ENCODE measurements at regions not wholly inside any gene's neighbourhood (a gene's known extent, or its start where the extent isn't known, plus 50 kb on each side); places are given as distances from the start of the nearest gene placed in this dataset.

DNA sequence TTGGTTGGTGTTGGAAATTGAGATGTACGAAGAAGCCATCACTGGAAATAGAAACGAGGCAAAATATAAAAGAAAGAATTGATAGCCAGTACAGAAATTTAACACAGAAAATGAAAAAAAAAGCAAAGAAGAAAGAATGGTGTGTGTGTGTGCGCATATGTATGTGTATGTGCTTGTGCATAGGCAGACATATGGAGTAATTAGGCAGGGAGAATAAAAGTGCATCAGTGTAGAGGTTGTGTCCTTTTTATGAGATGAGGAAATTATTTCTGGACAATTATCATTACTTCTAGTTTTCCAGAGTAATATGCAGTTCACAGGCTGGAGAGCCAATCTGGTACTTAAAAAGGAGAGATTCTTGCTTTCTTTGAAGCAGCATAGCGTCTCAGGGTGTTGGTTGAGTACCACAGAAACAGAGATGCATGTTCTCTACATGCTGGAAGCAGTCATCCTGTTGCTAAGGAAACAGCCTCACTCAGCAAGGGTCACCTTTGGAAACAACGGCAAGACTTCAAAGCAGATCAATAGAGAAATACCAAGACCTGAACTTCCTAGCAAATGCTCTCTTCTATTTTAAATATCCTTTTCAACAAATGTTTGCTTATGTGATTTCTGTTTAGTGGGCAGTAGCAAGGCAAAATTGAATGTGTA lies 172.7 kb downstream of the TAF11L14 start:
- H3K4me1 ChIP-seq (ENCODE audit: control insufficient read depth in 2 of 2, insufficient read depth in 2 of 2, low read length in 1 of 2) = no peaks in the 10 kb centered on the region
- no peaks in the 10 kb centered on the region for H3K27me3 ChIP-seq (ENCODE audit: control insufficient read depth in 1 of 2, insufficient read depth in 2 of 2, low read length in 2 of 2)
- H3K4me3 ChIP-seq (ENCODE audit: low read depth in 1 of 2, low read length in 2 of 2) = no peak overlapping the region
- WGBS, 2 donors = 74 to 81% methylated on average over 5 of the region's 5 CpGs
- H3K36me3 ChIP-seq (ENCODE audit: control insufficient read depth in 2 of 2, insufficient read depth in 2 of 2, low read length in 1 of 2) = no peaks in the 10 kb centered on the region
- H3K27ac ChIP-seq (ENCODE audit: low read depth in 2 of 2, low read length in 1 of 2) = no peak overlapping the region
- no peaks in the 10 kb centered on the region for H3K9me3 ChIP-seq (ENCODE audit: control insufficient read depth in 2 of 2, insufficient read depth in 1 of 2, low read depth in 1 of 2, low read length in 1 of 2)

DNA sequence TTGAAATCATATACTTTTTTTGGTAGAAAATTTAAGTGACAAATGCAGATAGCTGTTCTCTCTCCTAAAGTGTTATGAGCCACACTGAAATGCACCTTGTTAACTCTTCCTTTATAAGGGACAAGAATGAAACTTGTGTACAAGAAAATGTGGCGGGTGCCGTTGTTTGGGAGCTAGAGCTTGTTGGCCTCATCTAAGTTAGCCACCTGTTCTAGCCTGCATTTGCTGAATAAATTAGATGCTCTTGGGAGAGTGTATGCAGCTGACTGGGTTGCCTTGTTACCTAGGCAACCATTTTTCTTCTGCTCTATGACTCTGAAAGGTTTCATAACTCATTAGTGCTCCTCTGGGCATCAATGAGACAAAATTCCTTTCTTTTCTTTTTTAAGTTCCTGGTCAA lies 174.3 kb downstream of the TAF11L14 start:
- H3K4me3 ChIP-seq (ENCODE audit: low read depth in 1 of 2, low read length in 2 of 2) = no peak overlapping the region
- 71 to 79% methylated on average over 2 of the region's 2 CpGs for WGBS, 2 donors
- no peaks in the 10 kb centered on the region for H3K27me3 ChIP-seq (ENCODE audit: control insufficient read depth in 1 of 2, insufficient read depth in 2 of 2, low read length in 2 of 2)
- H3K9me3 ChIP-seq (ENCODE audit: control insufficient read depth in 2 of 2, insufficient read depth in 1 of 2, low read depth in 1 of 2, low read length in 1 of 2) = no peaks in the 10 kb centered on the region
- H3K36me3 ChIP-seq (ENCODE audit: control insufficient read depth in 2 of 2, insufficient read depth in 2 of 2, low read length in 1 of 2) = no peaks in the 10 kb centered on the region
- H3K4me1 ChIP-seq (ENCODE audit: control insufficient read depth in 2 of 2, insufficient read depth in 2 of 2, low read length in 1 of 2) = no peaks in the 10 kb centered on the region
- H3K27ac ChIP-seq (ENCODE audit: low read depth in 2 of 2, low read length in 1 of 2) = no peak overlapping the region

DNA sequence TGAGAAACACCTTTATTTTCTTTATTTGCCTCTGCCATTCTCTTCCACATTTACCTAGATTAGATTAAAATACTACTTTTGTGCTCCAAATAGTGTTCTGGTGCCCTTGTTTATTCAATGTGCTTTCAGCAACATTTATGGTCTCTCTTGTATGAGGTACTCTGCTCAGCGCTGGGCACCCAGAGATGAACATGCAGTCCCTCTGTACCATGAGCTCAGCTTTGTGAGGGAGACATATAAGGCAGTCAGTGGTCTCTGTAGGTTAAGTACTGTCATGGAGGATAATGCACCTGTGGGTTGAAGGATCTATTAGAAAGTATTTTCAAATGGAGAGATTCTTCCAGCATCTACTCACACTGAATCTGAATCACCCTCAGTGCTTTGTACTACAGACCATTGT lies 176.5 kb downstream of the TAF11L14 start:
- WGBS, 2 donors = 84 to 97% methylated on average over 1 of the region's 1 CpG
- Histone ChIP-seq H3K36me3 (ENCODE audit: control insufficient read depth in 2 of 2, insufficient read depth in 2 of 2, low read length in 1 of 2) (no peaks in the 10 kb centered on the region), H3K27me3 (ENCODE audit: control insufficient read depth in 1 of 2, insufficient read depth in 2 of 2, low read length in 2 of 2) (no peaks in the 10 kb centered on the region), H3K4me3 (ENCODE audit: low read depth in 1 of 2, low read length in 2 of 2) (no peak overlapping the region), H3K4me1 (ENCODE audit: control insufficient read depth in 2 of 2, insufficient read depth in 2 of 2, low read length in 1 of 2) (no peaks in the 10 kb centered on the region), H3K27ac (ENCODE audit: low read depth in 2 of 2, low read length in 1 of 2) (no peak overlapping the region), H3K9me3 (ENCODE audit: control insufficient read depth in 2 of 2, insufficient read depth in 1 of 2, low read depth in 1 of 2, low read length in 1 of 2) (no peaks in the 10 kb centered on the region)

DNA sequence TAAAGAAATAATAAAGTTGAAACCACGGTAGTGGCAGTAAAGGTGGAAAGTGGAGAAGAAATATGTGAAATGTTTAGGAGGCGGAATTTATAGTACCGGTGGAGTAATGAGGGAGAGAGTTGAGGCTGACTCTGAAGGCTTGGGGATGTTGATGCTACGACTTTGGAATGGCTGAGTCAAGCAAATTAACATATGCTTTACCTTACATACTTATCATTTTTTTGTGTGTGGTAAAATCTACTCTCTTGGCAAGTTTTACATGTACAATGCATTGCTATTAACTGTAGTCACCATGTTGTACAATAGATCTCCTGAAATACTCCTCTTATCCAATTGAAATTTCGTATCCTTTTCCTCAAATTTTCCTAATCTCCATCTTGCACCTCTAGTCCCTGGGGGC lies 179.0 kb downstream of the TAF11L14 start:
- Histone ChIP-seq H3K4me1 (ENCODE audit: control insufficient read depth in 2 of 2, insufficient read depth in 2 of 2, low read length in 1 of 2) (no peaks in the 10 kb centered on the region), H3K27ac (ENCODE audit: low read depth in 2 of 2, low read length in 1 of 2) (no peak overlapping the region), H3K36me3 (ENCODE audit: control insufficient read depth in 2 of 2, insufficient read depth in 2 of 2, low read length in 1 of 2) (no peaks in the 10 kb centered on the region), H3K4me3 (ENCODE audit: low read depth in 1 of 2, low read length in 2 of 2) (no peak overlapping the region), H3K9me3 (ENCODE audit: control insufficient read depth in 2 of 2, insufficient read depth in 1 of 2, low read depth in 1 of 2, low read length in 1 of 2) (no peaks in the 10 kb centered on the region), H3K27me3 (ENCODE audit: control insufficient read depth in 1 of 2, insufficient read depth in 2 of 2, low read length in 2 of 2) (no peaks in the 10 kb centered on the region)
- 85 to 86% methylated on average over 5 of the region's 5 CpGs for WGBS, 2 donors

DNA sequence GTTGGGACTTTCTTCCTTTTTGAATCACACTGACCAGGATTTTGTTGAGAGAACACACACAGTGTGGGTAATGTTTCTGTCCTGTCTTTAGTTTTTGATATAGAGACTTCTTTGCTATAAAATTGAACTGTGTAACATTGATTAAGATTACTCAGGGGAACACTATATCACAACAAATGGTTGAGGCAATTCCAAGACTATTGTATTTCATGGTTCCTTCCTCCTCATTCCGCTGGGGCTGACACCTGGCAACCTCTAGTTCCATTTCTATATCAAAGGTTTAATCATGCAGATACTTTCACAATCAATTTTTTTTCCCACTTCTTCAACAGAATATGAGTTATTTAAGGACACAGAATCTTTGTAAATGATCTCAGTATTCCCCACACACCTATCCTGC lies 182.2 kb downstream of the TAF11L14 start:
- Histone ChIP-seq H3K4me3 (ENCODE audit: low read depth in 1 of 2, low read length in 2 of 2) (no peak overlapping the region), H3K27me3 (ENCODE audit: control insufficient read depth in 1 of 2, insufficient read depth in 2 of 2, low read length in 2 of 2) (no peaks in the 10 kb centered on the region), H3K36me3 (ENCODE audit: control insufficient read depth in 2 of 2, insufficient read depth in 2 of 2, low read length in 1 of 2) (no peaks in the 10 kb centered on the region), H3K9me3 (ENCODE audit: control insufficient read depth in 2 of 2, insufficient read depth in 1 of 2, low read depth in 1 of 2, low read length in 1 of 2) (no peaks in the 10 kb centered on the region), H3K4me1 (ENCODE audit: control insufficient read depth in 2 of 2, insufficient read depth in 2 of 2, low read length in 1 of 2) (no peaks in the 10 kb centered on the region), H3K27ac (ENCODE audit: low read depth in 2 of 2, low read length in 1 of 2) (no peak overlapping the region)
- WGBS, 2 donors = 79 to 89% methylated on average over 1 of the region's 1 CpG

DNA sequence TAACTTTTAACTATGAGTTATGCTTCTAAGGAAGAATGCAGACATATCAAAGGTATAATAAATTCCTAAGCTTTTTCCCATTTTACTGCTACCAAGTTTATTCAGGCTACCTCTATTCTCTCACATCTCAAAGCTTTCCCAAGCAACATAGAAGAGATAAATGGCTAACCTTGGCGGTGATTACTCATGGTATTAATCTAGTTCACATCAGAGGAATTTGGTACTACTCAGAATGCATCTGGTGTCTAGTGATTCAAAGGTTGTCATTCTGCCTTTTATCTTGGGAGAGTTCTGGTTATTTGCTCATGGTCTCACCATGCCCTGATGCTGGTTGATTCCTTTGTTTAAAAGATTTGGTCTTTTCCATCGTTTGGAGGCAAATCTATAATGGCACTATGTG lies 182.7 kb downstream of the TAF11L14 start:
- Histone ChIP-seq H3K36me3 (ENCODE audit: control insufficient read depth in 2 of 2, insufficient read depth in 2 of 2, low read length in 1 of 2) (no peaks in the 10 kb centered on the region), H3K4me3 (ENCODE audit: low read depth in 1 of 2, low read length in 2 of 2) (no peak overlapping the region), H3K4me1 (ENCODE audit: control insufficient read depth in 2 of 2, insufficient read depth in 2 of 2, low read length in 1 of 2) (no peaks in the 10 kb centered on the region), H3K9me3 (ENCODE audit: control insufficient read depth in 2 of 2, insufficient read depth in 1 of 2, low read depth in 1 of 2, low read length in 1 of 2) (no peaks in the 10 kb centered on the region), H3K27ac (ENCODE audit: low read depth in 2 of 2, low read length in 1 of 2) (no peak overlapping the region), H3K27me3 (ENCODE audit: control insufficient read depth in 1 of 2, insufficient read depth in 2 of 2, low read length in 2 of 2) (no peaks in the 10 kb centered on the region)
- 58 to 63% methylated on average over 2 of the region's 2 CpGs for WGBS, 2 donors

DNA sequence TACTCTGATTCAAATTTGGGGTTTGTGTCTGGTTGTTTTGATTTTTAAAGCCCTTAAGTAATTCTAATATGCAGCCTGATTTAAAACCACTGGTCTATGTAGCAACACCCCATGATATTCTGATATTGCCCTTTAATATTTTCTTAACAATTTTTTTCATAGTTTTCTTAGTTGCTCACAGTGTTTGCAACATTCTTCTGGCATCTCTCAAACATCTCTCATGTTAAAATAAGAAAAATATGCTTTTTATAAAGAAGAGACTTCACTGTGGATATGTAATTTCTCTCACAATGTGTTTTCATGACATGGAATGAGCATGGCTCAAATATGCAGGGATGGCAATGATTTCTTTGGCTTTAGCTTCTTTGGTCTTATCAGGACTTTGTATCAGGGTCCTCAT lies 183.7 kb downstream of the TAF11L14 start:
- Histone ChIP-seq H3K27ac (ENCODE audit: low read depth in 2 of 2, low read length in 1 of 2) (no peak overlapping the region), H3K4me1 (ENCODE audit: control insufficient read depth in 2 of 2, insufficient read depth in 2 of 2, low read length in 1 of 2) (no peaks in the 10 kb centered on the region), H3K4me3 (ENCODE audit: low read depth in 1 of 2, low read length in 2 of 2) (no peak overlapping the region), H3K9me3 (ENCODE audit: control insufficient read depth in 2 of 2, insufficient read depth in 1 of 2, low read depth in 1 of 2, low read length in 1 of 2) (no peaks in the 10 kb centered on the region), H3K27me3 (ENCODE audit: control insufficient read depth in 1 of 2, insufficient read depth in 2 of 2, low read length in 2 of 2) (no peaks in the 10 kb centered on the region), H3K36me3 (ENCODE audit: control insufficient read depth in 2 of 2, insufficient read depth in 2 of 2, low read length in 1 of 2) (no peaks in the 10 kb centered on the region)

DNA sequence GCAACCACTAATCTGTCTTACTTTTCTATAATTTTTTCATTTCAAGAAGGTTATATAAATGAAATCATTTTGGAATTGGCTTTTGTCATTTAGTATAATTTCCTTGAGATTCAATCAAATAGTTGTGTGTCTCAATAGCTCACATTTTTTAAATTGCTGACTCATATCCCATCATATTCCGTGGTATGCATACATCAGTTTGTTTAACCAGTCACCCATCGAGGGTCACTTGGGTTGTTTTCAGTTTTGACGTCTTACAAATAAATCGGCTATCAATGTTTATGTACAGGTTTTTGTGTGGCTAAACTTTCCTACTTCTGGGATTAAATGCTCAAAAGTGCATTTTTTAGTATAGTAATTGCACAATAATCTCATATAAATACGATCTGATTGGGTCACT lies 185.5 kb downstream of the TAF11L14 start:
- H3K9me3 ChIP-seq (ENCODE audit: control insufficient read depth in 2 of 2, insufficient read depth in 1 of 2, low read depth in 1 of 2, low read length in 1 of 2) = no peaks in the 10 kb centered on the region
- no peak overlapping the region for H3K27ac ChIP-seq (ENCODE audit: low read depth in 2 of 2, low read length in 1 of 2)
- no peaks in the 10 kb centered on the region for H3K36me3 ChIP-seq (ENCODE audit: control insufficient read depth in 2 of 2, insufficient read depth in 2 of 2, low read length in 1 of 2)
- H3K4me1 ChIP-seq (ENCODE audit: control insufficient read depth in 2 of 2, insufficient read depth in 2 of 2, low read length in 1 of 2) = no peaks in the 10 kb centered on the region
- H3K27me3 ChIP-seq (ENCODE audit: control insufficient read depth in 1 of 2, insufficient read depth in 2 of 2, low read length in 2 of 2) = no peaks in the 10 kb centered on the region
- 72 to 73% methylated on average over 5 of the region's 5 CpGs for WGBS, 2 donors
- H3K4me3 ChIP-seq (ENCODE audit: low read depth in 1 of 2, low read length in 2 of 2) = no peak overlapping the region

DNA sequence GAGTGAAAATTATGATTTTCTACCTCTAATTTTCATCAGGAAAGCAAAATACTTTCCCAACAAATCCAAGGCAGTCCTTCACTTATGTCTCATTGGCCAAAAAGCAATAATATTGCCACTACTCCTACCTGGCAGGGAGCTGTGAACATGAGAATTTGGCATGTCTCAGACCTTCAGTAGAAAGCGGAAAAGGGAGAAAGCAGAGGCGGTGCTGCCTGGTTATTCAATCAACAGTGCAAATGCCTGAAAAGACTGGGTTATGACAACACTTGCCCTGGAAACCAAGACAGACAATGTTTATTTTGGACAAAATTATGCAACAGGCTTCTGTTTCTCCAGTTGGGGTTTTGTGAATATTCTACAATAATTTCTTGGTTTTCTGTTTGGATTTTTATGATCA lies 194.4 kb downstream of the TAF11L14 start:
- WGBS, 2 donors = 56 to 70% methylated on average over 2 of the region's 2 CpGs
- Histone ChIP-seq H3K4me3 (ENCODE audit: low read depth in 1 of 2, low read length in 2 of 2) (no peak overlapping the region), H3K27me3 (ENCODE audit: control insufficient read depth in 1 of 2, insufficient read depth in 2 of 2, low read length in 2 of 2) (no peaks in the 10 kb centered on the region), H3K36me3 (ENCODE audit: control insufficient read depth in 2 of 2, insufficient read depth in 2 of 2, low read length in 1 of 2) (no peaks in the 10 kb centered on the region), H3K27ac (ENCODE audit: low read depth in 2 of 2, low read length in 1 of 2) (no peak overlapping the region), H3K4me1 (ENCODE audit: control insufficient read depth in 2 of 2, insufficient read depth in 2 of 2, low read length in 1 of 2) (no peaks in the 10 kb centered on the region), H3K9me3 (ENCODE audit: control insufficient read depth in 2 of 2, insufficient read depth in 1 of 2, low read depth in 1 of 2, low read length in 1 of 2) (no peaks in the 10 kb centered on the region)

DNA sequence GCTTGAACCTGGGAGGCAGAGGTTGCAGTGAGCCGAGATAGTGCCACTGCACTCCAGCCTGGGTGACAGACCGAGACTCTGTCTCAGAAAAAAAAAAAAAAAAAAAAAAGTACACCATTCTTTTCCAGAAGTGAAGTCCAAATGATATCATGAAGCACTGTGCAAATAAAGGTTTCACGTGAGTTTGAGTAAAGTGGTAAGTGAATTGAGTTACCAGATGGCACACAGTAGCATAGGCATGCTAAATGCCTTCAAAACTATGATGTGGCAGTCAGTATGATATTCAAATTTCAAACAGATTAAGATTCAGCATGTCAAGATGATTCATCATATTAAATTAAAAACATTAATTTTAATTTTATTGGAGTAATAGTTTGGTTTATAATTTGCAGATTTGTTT lies 195.2 kb downstream of the TAF11L14 start:
- H3K27ac ChIP-seq (ENCODE audit: low read depth in 2 of 2, low read length in 1 of 2) = no peak overlapping the region
- no peaks in the 10 kb centered on the region for H3K9me3 ChIP-seq (ENCODE audit: control insufficient read depth in 2 of 2, insufficient read depth in 1 of 2, low read depth in 1 of 2, low read length in 1 of 2)
- no peaks in the 10 kb centered on the region for H3K4me1 ChIP-seq (ENCODE audit: control insufficient read depth in 2 of 2, insufficient read depth in 2 of 2, low read length in 1 of 2)
- H3K36me3 ChIP-seq (ENCODE audit: control insufficient read depth in 2 of 2, insufficient read depth in 2 of 2, low read length in 1 of 2) = no peaks in the 10 kb centered on the region
- H3K4me3 ChIP-seq (ENCODE audit: low read depth in 1 of 2, low read length in 2 of 2) = no peak overlapping the region
- H3K27me3 ChIP-seq (ENCODE audit: control insufficient read depth in 1 of 2, insufficient read depth in 2 of 2, low read length in 2 of 2) = no peaks in the 10 kb centered on the region
- 87 to 90% methylated on average over 2 to 3 of the region's 3 CpGs for WGBS, 2 donors

Measured in esophagus (tissue), 2 donors.